HuH-7 (cell line): ENCODE measurements at regions not wholly inside any gene's neighbourhood (a gene's known extent, or its start where the extent isn't known, plus 50 kb on each side); places are given as distances from the start of the nearest gene placed in this dataset.
"Not testable (repeated sequence)": the region's sequence is repeated elsewhere in the genome, so short reads cannot be mapped to it uniquely, and the experiment has no call there.

ENCODE experiments used
- DNase-seq: peaks from one replicate; pipeline ENCODE4 v3.0.0; 2011; ENCODE audit warnings: low spot score

- not testable (repeated sequence) for DNase-seq
Observed at GRCh38 chr7:26424319-26424718, 132.7 kb downstream of the SNX10 start.

GRCh38 chr7:26425655-26426054 lies 134.0 kb downstream of the SNX10 start:
- DNase-seq: no peak

DNA sequence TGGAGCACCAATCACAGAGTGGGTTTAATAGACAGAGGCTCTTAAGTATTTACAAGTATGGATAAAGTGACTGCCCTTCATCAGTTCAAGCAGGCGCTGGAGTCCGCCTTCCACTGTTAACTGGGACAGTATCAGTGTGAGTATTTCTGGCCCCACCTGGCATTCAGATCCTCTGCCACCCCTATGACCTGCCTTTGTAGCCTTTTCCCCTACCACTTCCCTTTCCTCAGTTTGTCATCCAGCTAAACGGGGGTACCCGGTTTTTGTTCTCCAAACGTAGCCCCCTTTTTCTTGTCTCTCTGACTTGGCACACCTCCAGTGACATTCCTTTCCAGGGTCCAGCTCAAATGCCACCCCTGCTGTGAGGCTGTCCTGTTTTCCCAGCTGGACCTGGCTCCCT lies 134.4 kb downstream of the SNX10 start:
- DNase-seq: no peak

DNA sequence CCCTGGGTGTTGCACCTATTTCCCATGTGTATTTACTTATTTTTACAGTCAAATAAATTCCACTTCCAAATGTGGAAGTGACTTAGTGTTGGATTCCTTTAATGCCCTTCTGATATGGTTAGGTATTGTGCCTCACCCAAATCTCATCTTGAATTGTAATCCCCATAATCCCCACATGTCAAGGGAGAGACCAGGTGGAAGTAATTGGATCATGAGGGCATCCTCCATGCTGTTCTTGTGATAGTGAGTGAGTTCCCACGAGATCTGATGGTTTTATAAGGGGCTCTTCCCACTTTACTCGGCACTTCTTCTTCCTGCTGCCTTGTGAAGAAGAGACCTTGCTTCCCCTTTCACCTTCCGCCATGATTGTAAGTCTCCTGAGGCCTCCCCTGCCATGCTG lies 136.9 kb downstream of the SNX10 start:
- no peak for DNase-seq

GRCh38 chr7:26429168-26429567 lies 137.5 kb downstream of the SNX10 start:
- DNase-seq: no peak

GRCh38 chr7:26434974-26435373 lies 143.3 kb downstream of the SNX10 start:
- DNase-seq: no peak

DNA sequence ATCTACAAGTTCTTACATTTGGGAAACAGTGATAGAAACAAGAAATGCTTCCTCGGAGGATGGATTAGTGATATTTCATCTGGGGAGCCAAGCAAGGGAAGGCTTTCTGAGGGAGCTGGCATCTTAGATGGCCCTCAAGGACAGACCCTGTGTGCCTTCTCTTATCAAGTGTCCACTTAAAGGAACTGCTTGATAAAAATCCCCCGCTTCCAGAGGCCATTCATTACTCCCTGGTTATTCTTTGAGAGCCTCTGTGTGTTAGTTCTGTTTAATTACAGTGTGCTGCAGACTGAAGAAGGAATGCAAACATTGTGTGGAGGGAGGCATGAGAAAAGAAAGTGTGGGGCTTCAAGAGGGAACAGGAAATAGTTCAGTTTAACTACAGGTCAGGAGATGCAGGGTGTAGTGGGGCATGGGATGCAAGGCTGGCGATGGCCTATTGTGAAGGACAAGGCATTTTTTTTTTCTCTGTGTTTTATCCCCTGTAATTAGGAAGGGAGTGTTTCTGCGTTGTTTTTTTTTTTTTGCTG lies 145.4 kb downstream of the SNX10 start:
- no peak for DNase-seq

- no peak for DNase-seq
Observed at GRCh38 chr7:26438078-26438477, 146.4 kb downstream of the SNX10 start.

DNA sequence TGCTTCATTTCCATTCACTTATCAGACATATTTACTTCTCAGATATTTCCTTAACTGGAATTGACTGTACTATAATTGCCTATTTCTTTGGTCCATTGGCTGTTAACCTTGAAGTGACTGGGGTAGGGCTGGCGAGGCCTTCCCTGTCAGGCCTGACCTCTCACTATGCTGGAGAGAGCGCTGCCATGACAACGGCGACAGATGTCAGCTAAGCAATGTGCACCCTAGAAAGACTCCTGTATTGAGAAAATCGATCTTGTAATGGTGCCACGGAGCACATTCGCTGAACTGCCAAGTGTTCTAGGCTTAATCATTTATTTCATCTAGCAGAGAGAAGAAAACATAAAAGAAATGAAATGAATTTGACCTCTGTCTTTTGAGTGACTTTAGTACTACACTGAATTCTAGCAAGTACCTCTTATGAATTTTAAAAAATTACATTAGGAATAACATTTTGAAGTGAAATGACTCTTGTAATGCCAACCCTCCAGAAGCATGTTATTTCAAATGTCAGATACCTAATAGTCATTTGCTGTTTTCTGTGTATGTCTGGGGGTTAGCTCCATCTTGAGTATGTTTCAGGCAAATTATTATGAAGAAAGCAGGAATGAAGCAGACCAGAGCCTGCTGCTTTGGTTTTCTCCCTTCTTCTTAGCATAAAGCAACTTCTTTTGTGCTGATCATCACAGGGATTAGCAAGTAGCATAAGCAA lies 148.0 kb downstream of the SNX10 start:
- DNase-seq: no peak

- DNase-seq: no peak
Observed at GRCh38 chr7:26440233-26441001, 148.8 kb downstream of the SNX10 start.

DNA sequence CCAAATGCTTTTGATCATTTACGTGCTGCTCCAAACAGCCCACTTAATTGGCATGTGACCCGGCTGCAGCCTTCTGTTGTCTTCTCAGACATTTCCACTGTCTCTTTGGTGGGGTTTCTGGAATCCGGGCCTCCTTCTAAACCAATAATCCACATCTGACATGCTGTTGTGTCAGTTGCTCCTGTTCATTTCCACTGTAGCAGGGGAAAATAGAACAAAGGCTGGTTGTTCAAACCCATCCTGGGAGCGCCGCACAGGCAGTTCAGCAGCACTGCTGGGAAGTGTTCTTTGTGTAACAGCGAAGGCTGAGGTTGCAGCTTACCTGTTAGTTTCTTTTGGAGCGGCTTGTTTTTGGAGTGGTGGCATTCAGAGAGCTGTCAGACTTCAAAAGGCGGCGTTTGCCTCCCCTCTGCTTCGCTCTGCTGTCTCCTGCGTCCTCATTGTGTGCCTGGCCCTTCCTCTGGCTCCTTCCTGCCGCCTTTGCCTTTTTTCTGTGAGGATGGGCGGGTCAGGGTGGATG lies 149.4 kb downstream of the SNX10 start:
- DNase-seq: no peak

GRCh38 chr7:26441611-26442277 lies 150.1 kb downstream of the SNX10 start:
- DNase-seq: no peak

DNA sequence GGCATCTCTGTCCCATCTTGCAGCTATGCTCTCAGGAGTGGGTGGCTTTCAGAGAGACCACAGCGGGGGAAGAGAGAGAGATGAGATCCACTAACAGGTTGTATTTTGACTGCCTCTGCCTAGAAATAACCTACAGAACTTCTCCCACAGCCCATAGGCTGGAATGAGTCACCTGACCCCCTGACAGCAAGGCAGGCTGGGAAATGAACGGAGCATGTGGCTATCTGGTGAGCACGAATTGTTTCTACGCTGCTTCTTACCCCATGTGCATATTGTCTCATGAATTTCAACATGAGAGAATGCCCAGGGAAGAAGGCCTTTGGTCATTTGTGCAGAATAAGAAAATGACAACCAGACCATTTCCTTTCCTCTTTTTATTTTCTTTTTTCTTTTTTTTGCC lies 151.3 kb downstream of the SNX10 start:
- no peak for DNase-seq

DNA sequence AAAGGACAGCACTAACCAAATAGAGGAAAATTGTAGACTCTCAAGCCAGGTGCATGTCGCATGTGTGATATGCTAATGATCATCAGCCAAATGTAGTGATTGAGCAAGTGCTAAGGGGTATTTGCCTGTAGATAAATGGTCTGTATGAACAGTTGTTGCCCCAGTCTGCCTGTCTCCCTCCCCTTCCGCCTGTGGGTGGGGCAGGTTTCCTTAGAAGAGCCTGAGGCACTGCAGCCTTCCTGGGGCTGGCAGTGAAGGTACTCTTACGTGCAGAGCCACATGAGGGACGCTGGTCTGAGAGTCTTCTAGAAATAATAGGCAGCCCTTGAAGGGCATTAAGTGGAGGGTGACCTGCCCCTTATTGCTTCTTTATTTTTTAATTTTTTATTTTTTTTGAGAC lies 152.1 kb downstream of the SNX10 start:
- DNase-seq: no peak

DNA sequence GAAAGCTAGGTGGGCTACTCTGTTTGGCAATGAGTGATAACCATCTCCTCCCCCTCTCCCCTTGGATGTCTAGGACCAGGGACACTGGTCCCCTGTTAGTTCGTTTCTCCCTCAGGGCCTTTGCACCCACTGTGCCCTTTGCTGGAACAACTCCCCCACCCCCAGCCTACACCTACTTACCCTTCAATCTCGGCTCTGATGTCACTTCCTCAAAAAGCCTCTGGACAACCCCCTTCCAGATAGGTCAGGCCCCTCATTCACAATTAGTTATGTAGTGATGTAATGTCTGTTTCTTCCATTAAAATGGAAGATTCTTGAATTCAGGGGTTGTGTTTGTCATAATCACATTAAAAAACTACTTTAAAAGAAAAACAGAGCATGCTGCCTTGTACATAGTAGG lies 152.9 kb downstream of the SNX10 start:
- no peak for DNase-seq

DNA sequence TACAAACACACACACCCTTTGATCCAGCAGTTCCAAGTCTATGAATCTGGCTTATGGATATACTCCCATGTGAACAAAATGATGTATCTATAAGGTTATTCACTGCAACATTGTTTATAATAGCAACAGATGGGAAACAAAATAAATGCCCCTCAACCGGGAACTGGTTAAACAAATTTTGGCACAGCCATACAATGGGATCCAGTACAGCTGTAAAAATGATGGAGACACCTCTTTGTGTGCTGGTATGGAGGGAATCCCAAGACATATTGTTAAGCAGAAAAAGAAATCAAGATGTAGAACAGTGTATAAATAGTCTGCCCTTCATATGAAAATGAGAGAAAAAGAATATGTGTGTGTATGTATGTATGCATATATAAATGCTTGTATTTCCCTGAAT lies 155.5 kb downstream of the SNX10 start:
- DNase-seq: no peak

GRCh38 chr7:26449175-26450165 lies 157.8 kb downstream of the SNX10 start:
- no peak for DNase-seq

GRCh38 chr7:26451997-26452396 lies 160.3 kb downstream of the SNX10 start:
- no peak for DNase-seq

GRCh38 chr7:26454180-26454579 lies 162.5 kb downstream of the SNX10 start:
- no peak for DNase-seq

- DNase-seq: no peak
Observed at GRCh38 chr7:26457696-26458327, 166.2 kb downstream of the SNX10 start.
